HG03521 (cell line): ENCODE measurements at regions not wholly inside any gene's neighbourhood (a gene's known extent, or its start where the extent isn't known, plus 50 kb on each side); places are given as distances from the start of the nearest gene placed in this dataset.

Source experiments
- ATAC-seq: cut with Tn5 transposase; IDR thresholded peaks from one replicate; pipeline ENCODE4 v1.9.1; 2021; ENCODE audit warnings: mild to moderate bottlenecking, moderate library complexity; ENCODE audit not compliant: unreplicated experiment

DNA sequence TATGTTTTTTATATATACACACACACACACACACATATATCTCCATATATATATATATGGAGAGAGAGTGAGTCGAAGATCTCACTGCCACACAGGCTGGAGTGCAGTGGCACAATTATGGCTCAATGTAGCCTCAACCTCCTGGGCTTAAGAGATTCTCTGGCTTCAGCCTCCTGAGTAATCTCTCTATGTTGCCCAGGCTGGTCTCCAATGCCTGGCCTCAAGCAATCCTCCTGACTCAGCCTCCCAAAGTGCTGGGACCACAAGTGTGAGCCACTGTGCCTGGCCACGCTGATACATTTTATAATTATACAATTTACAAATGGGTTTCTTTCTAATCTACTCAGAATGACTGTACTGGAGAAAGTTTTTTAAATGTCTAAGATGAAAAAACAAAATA lies 664.2 kb downstream of the PTPRC start:
- ATAC-seq: no peak

DNA sequence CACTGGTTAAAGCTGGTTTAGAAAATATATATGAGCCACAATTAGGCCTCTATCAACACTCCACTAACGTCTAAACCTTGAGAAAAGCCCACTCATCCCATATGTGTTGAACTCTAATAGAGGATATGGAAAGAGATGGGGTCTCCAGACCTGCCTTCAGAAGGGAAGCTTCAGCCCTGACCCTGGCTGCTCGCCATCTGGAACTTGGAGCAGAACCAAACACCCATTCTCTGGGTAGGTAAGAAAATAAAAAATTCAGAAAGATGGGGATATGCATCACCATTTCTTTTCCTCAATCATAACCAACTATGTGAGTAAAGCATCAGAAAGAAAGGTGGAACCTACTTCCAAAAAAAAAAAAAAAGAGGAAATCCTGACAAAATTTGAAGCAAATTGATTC lies 666.2 kb downstream of the PTPRC start:
- no peak for ATAC-seq

GRCh38 chr1:199307496-199308264 lies 668.8 kb downstream of the PTPRC start:
- ATAC-seq: no peak

GRCh38 chr1:199308349-199308846 lies 669.6 kb downstream of the PTPRC start:
- no peak for ATAC-seq

DNA sequence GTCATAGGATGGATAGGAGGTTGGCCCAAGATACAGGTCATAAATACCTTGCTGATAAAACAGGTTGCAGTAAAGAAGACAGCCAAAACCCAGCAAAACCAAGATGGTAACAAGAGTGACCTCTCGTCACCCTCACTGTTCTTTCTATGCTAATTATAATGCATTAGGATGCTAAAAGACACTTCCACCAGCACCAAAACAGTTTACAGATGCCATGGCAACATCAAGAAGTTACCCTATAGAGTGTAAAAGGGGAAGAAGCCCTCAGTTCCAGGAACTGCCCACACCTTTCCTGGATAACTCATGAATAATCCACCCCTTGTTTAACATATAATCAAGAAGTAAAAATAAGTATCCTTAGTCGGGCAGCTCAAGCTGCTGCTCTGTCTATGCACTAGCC lies 671.9 kb downstream of the PTPRC start:
- ATAC-seq: no peak

DNA sequence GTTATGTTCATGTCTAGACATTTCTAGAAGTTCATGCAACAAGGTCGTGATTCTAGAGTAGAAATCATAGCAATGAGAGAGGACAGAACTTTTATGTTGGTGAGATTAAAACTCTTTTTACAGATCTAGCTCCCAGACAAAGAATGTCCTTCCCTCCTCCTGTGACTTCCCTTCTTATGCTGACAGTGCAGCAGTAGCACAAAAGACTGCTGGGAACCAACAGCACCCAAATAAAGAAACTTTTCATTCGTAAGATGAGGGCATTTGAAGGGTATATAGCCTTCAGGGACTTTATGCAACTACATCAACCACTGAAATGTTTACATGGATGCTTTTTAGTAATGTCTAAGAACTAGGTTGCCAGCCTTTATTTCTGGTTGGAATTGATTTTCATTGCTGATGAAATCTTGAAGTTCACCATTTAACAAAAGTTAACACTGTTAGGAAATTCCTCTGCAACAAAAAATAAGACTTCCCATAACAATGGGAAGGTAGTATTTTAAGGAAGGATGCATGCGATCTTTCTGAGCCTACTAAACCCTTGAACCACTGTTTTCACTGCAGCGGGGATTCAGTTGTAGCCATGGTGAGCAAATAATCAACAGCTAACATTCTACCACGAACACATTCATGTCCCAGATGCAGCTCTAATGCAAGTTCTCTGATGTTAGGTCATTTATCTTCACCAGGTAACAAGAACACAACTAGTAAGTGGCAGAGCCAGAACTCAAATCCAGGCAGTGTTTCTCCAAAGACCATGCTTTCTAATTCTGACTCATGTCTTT lies 672.8 kb downstream of the PTPRC start:
- no peak for ATAC-seq

DNA sequence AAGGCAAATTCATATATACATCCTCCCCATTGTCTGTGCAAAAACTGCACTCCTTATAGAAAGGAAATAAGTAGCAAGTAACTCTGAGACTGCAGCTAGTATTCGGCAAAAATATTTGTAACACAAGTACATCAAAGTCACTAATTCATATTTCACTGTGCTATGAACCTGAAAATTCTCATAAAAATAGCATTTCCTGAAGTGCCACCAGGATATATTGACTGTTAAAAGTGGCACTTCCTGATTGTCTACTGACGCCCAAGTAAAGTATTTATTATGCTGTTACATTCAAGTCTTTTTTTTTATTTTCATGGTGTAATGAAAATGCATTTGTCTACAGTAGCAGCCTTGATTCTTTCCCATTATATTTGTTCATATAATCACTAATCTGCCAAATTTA lies 673.8 kb downstream of the PTPRC start:
- no peak for ATAC-seq

- no peak for ATAC-seq
Measured at GRCh38 chr1:199313444-199313843, 674.6 kb downstream of the PTPRC start.

GRCh38 chr1:199319341-199319740 lies 680.5 kb downstream of the PTPRC start:
- ATAC-seq: no peak

DNA sequence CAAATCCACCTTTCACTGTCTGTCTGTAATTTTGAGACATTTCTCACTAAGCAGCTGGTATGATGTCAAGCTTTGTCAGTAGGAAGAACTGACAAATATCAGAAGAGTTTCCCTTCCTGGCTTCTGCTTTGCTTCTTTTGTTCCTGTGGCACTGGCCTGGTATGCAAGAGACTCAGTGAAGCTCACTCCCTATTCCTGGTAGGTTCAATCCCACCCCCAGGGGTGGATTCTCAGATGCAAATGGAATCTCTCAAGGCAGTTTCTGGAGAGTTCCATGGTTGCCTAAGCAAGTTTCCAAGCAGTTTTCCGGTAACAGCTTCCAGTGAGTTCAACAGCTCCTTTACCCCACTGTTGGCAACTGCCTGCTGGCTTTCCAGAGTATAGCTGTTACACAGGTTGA lies 683.4 kb downstream of the PTPRC start:
- ATAC-seq: no peak

DNA sequence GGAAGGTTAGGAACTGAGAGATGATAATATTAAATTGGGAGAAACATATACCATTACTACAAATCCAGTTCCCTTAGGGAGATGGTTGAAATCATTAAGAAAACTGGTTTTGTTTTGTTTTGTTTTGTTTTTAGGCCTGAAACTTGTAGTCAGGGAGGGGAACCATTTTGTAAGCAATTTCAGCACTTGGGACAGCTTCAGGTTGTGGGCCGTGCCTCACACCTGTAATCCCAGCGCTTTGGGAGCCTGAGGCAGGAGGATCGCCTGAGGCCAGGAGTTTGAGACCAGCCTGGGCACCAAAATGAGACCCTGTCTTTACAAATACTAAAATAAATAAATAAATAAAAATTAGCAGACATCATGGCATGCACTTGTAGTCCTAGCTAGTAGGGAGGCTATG lies 694.3 kb upstream of the NR5A2 start:
- ATAC-seq: no peak

DNA sequence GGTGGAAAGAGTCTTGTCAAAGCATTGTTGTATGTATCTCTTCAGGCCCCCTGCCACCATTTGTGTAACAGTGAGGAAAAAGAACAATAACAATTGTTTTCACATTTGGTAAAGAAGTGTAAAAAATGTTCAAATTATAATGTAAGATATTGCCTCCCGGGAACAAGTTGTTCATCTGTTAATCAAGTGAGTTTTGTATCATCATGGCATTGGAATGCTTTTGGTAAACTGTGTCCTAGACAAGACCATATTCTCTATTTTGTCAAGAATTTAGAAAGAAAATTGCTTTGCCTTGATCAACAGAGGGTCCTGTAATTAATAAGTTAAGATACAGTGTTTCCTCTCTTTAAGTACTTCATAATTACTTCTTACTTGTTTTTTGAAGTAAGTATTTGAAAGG lies 692.0 kb upstream of the NR5A2 start:
- ATAC-seq: no peak

DNA sequence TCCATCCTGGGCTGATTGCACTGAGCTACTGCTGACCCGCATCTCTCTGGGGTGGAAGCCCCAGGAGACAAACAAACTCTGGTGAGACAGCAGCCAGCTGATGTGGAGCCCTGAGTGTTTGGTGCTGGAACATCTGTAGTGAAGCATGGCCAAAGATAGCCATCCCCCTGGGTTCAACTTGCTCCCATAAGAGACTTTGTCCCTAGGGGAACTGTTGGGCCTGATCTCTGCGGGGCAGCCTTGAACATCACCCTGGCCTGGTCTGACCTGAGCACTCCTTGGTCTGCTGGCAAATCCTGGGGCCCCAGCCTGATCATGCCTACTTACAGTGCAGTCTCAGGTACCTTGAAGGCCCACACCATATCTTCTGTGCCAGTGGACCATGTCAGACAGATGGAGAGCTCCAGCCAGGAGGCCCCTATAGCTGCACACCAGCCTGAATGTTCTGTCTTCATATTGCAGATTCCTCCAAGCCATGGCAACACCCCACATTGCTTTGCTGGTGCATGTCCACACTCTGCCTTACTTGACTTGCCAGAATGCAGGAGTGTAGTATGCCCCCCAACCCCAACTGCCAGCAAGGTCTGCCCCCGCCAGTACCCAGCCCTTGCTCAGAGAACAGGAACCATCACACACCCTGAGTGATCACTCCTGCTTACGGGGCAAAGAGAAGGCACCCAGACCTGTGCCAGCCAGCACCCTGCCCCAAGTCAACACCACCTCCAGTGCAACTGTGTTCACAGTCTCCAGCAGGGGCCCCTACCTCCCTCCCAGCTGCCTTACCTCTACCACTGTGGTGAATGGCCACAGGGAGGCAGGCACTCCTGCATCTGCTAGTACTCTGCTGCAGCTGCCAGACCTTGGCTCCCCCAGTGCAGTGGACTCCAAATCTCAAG lies 690.5 kb upstream of the NR5A2 start:
- ATAC-seq: no peak

DNA sequence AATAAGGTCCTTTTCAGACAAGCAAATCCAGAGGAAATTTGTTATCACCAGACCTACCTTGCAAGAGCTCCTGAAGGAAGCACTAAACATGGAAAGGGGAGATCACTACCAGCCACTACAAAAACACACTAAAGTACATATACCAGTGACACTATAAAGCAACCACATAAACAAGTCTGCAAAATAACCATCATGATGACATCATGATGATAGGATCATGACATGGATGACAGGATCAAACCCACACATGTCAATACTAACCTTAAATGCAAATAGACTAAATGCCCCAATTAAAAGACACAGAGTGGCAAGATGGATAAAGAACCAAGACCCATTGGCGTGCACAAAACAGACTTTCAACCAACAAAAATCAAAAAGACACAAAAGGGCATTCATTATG lies 688.8 kb upstream of the NR5A2 start:
- no peak for ATAC-seq

DNA sequence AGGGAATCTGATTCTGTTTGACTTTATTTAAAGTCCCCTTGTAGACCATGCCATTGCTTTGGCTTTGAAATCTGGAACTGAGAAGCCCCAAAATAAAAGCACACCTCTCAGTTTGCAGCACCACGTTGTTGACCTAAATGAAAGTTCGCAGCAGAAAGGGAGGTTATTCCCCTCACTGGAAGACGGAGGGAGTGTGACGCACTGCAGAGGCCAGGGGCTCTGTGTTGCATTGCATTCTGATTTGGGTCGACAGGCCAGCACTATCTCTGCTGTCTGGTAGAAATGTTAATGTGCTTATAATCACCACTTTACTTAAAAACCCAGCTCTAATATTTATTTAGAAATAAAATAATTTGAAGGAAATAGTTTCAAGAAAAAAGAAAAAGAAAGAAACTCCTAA lies 675.2 kb upstream of the NR5A2 start:
- no peak for ATAC-seq

- ATAC-seq: no peak
Measured at GRCh38 chr1:199353906-199354305, 673.6 kb upstream of the NR5A2 start.

DNA sequence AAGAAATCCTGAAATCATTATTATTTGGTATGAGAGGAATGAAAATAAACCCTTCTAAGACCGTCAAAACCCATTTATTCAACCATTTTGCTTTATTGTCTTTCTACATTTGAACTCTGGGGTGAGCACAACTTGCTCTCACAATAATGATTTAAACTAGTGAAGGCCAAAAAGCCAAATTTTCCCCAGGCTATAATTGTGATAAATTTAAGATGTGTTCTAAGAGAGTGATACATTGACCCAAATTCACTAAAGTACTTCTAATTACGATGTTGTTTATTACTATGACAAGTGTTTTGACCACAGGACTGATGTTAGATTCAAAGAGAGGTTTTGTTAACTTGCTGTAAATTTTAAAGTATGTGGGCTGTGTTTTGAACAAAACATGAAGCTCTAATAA lies 670.9 kb upstream of the NR5A2 start:
- no peak for ATAC-seq

GRCh38 chr1:199357599-199357998 lies 669.9 kb upstream of the NR5A2 start:
- ATAC-seq: no peak

- ATAC-seq: no peak
Measured at GRCh38 chr1:199362996-199363395, 664.5 kb upstream of the NR5A2 start.

DNA sequence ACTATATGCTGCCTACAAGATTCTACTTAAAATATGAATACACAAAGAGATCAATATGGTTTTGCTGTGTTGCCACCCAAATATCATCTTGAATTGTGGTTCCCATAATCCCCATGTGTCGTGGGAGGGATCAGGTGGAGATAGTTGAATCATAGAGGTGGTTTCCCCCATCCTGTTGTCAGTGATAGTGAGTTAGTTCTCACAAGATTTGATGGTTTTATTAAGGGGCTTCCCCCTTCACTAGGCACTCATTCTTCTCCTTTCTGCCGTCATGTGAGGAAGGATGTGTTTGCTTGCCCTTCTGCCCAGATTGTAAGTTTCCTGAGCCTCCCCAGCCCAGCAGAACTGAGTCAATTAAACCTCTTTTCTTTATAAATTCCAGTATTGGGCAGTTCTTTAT lies 654.4 kb upstream of the NR5A2 start:
- ATAC-seq: no peak

- no peak for ATAC-seq
Measured at GRCh38 chr1:199377211-199377610, 650.3 kb upstream of the NR5A2 start.
